Suprapubic skin (tissue), 3 donors: ENCODE measurements at regions not wholly inside any gene's neighbourhood (a gene's known extent, or its start where the extent isn't known, plus 50 kb on each side); places are given as distances from the start of the nearest gene placed in this dataset.

Experiments
- CTCF ChIP-seq, 2 donors: fragments of 200-600 bp in 1 of 2; fragments of 450-650 bp in 1 of 2; sonication (generic) in 1 of 2; IDR thresholded peaks; one replicate each; pipeline ENCODE4 v1.5.1; 2016 to 2019; ENCODE audit warnings: antibody characterized with exemption in 2 of 2, mild to moderate bottlenecking in 1 of 2, moderate library complexity in 1 of 2
- EP300 ChIP-seq: sonication (generic); formaldehyde crosslinking; IDR thresholded peaks from one replicate; pipeline ENCODE4 v1.6.1; 2017; ENCODE audit warnings: antibody characterized with exemption
- POLR2A ChIP-seq, 2 donors: fragments of 450-650 bp; IDR thresholded peaks; one replicate each; pipeline ENCODE4 v1.6.1; 2017; ENCODE audit warnings: antibody characterized with exemption in 2 of 2, mild to moderate bottlenecking in 2 of 2, moderate library complexity in 2 of 2

GRCh38 chr20:58003525-58003924, 224.9 kb downstream of the ANKRD60 start:
- TF ChIP-seq POLR2A (IDR thresholded peaks at IDR 0.05) (no peak), CTCF (IDR thresholded peaks at IDR 0.05) (no peak), EP300 (no peak)
